GM21825 (cell line): ENCODE measurements at regions not wholly inside any gene's neighbourhood (a gene's known extent, or its start where the extent isn't known, plus 50 kb on each side); places are given as distances from the start of the nearest gene placed in this dataset.
"Not testable (repeated sequence)": the region's sequence is repeated elsewhere in the genome, so short reads cannot be mapped to it uniquely, and the experiment has no call there.

Experiments used
- ATAC-seq: cut with Tn5 transposase; IDR thresholded peaks from one replicate; pipeline ENCODE4 v1.9.1; 2021; ENCODE audit warnings: mild to moderate bottlenecking, moderate library complexity; ENCODE audit not compliant: unreplicated experiment

DNA sequence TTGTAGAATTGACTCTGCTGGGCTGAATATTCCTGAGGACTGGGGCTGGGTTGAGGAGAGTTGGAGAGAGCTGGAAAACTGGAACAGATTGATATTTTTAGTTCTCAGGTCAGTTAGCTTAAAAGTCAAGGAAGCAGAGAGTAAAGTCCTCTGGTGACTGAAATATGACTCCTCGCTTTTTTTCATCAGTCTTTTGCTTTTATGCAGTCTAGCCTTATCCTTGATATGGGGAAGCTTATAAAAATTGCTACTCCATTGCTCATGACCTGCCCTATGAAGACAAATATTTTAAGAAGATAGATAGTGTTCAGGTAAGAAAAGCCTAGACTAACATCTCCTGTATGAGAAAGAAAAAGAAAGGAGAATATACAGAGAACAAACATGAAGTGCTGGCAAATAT is 152.7 kb downstream of the C4orf33 start:
- ATAC-seq = no peak

DNA sequence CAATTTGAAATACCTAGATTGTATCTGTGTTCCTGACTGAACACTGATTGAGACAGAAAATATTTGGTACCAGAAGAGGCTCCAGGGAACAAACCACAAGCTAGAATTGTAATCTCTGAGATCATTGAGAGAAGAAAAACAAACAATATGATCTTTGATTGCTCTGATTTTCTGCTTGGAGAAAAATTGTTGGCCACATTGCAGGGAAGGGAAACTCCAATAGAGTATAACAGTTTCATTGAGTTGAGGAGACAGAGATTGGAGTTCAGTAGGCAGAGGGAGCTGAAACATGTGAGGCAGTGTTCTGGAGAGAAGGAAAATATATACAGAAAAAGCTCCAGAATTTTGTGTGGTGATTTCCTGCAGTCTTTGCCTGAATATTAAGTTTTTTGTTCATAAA is 158.2 kb downstream of the C4orf33 start:
- ATAC-seq = no peak

GRCh38 chr4:129254526-129254925 is 158.6 kb downstream of the C4orf33 start:
- no peak for ATAC-seq

DNA sequence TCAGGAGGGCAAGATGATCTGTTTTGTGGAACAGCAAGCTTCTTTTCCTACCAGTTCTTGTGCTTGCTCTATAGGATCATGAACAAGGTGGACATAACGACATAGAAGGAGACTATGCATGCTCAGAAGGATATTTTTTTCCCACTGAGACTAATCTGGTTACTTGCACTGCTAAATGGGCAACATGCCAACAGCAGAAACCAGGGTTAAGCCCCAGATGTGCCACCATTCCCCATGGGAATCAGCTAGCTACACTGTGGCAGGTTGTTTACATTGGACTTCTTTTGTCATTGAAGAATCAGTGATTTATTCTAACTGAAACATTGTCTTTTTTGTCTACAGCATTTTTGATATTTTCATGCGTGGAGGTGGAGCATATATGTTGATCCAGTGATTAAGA is 165.6 kb downstream of the C4orf33 start:
- ATAC-seq = no peak

DNA sequence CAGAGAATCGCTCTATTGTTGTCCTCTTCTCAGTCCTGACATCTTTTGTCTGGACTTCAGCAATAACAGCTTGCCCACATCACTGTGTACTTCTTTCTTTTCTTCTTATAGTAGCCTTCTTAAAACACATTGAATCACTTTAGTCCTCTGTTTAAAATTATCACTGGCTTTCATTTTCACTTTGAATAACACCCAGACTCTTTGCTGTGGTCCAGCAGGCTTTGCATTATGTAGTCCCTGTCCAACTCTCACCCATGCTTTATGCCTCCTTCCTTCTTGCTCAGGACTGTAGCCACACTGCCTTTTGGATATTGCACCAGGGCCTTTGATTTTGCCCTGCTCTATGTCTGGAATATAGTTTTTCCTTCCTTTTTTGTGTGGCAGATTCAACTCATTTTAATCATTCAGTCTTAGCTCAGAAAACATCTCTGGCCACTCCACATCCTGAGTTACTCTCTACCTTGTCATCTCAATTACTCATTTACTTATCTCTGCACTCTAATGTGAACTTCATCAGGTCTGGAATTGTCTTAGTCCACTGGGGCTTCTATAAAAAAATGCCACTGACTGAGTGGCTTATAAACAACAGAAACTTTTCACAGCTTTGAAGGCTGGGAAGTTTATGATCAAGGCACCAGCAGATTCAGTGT is 168.2 kb downstream of the C4orf33 start:
- ATAC-seq = peak; percentile 97

DNA sequence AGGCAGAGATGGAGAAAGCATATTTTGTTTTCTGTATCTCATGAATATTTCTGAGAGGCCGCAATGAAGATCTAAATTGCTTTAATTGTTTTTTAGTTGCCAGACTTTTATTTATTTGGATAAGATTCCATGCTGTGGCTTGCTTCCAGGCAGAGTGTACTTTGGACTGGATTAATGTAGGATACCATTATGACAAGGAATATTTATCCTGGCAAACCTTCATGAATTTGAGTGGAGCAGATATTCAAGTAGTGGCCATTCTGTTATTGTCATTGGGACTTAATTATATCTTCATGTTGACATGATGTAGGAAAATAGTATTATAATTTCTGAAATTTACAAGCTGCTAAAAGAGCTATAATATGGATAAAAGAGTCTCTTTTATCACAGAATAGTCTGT is 182.9 kb downstream of the C4orf33 start:
- ATAC-seq = no peak

DNA sequence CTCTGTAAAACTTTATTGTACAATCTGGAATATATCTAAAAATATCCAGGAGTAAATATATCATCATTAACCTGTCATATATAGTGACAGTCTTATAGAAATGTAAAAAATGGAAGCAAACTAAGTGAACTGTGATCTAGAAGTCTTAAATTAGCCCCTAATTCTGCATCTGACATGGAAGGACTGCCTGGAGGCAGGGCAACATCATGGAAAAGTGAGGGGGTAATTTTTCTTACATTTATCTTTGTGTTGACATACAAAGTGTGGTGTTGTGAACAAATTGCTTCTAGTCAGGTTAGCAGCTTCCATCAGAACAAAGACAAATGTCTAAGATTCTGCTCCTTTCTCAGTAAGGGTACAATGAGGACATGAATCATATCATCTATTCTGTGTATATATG is 186.3 kb downstream of the C4orf33 start:
- no peak for ATAC-seq

DNA sequence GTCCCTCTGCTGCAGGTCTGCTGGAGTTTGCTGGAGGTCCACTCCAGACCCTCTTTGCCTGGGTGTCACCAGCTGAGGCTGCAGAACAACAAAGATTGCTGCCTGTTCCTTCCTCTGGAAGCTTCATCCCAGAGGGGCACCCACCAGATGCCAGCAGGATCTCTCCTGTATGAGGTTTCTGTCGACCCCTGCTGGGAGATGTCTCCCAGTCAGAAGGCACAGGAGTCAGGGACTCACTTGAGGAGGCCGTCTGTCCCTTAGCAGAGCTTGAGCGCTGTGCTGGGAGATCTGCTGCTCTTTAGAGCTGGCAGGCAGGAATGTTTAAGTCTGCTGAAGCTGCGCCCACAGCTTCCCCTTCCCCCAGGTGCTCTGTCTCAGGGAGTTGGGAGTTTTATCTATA is 196.2 kb downstream of the C4orf33 start:
- ATAC-seq = not testable (repeated sequence)

DNA sequence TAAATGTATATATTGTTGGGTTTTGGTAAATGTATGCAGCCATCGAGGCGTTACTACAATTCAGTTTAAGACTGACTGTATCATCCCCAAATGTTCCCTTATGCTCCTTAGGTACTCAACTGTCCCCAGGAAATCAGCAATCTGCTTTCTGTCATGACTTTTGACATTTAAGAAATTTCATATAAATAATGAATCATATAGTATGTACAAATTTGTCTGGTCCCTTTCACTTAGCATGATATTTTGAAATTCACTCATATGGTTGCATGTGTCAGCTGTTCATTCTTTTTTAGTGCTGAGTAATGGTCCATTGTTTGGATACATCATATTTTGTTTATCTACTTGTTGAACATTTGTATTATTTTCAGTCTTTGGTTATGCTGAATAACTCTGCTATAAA is 218.8 kb downstream of the C4orf33 start:
- no peak for ATAC-seq

GRCh38 chr4:129322920-129323319 is 227.0 kb downstream of the C4orf33 start:
- ATAC-seq = no peak

DNA sequence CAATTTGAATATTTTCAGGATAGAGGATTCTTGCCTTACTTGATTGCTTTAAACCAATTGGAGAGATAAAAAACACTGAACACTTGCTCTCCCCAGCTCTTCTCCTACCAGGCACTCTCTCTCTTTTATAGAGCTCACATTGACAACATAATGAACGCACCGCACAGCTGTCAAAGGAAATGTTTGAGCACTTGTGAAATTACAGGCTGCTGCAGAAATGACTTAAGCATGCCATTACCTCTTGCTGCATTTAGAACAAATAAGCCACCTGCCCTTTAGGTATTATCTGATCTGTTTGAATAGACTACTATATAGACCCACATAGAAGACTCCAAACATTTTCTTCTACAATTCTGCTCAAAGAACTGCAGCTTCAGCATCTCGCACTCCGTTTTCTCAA is 227.7 kb downstream of the C4orf33 start:
- no peak for ATAC-seq

DNA sequence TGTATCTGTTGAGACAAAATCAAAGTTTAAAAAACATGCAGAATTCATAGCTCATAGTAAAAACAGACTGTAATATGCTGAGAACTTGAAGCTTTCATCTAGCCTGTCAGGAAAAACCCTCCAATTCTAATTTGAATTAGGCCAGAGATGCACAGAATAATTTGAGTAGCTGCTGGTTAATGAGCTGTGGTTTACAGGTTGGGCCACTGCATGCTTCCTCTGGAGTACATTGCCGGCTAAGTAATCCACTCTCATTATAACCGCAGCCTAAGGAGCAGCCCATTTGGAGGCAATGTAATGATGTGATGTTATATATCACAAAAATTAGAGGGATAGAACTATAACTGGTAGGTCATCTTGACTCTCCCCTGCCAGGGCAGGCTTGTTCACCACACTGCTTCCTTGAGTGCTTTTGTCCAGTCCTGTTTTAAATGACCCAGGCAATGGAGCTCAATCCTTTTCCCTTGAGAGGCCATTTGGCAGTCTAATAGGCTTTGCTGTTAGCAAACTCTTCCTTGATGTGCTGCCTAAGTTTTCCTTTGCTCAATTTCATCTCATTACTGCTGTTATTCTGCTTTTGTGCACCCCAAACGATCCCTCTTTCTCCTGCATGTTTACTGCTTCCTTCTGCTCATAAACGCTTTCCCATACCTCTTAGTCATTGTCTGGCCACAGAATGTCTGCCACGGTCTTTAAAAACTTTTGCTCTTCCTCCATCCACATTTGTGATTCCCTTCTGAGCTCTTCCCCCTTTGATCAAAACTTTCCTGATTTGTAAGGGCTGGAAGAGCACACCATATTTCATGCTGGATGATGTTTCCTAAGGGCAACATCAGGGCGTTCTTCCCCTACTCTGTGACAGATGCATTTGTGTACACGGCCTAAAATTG is 230.9 kb downstream of the C4orf33 start:
- ATAC-seq = no peak

GRCh38 chr4:129327637-129328036 is 231.7 kb downstream of the C4orf33 start:
- no peak for ATAC-seq

DNA sequence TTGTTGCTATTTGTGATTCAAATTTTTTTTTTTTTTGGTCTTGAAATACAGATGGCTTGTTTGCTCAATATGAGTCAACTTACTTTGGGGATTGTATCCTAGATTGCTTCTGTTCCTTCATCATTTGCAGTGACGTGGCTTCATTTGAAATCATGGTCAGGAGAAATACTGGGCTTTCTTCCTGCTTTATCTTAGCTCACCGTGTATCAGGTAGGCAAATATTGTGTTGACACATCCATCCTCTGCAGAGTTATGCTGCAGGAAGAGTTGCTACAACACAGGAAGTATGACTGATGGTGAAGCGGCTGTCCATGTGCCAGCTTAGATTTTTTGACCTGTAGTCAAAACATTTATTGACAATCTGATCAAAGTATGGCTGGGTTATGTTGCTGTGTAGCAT is 232.2 kb downstream of the C4orf33 start:
- no peak for ATAC-seq

- no peak for ATAC-seq
These were observed 238.2 kb downstream of the C4orf33 start for GRCh38 chr4:129334136-129334535.

GRCh38 chr4:129335276-129335675 is 239.3 kb downstream of the C4orf33 start:
- no peak for ATAC-seq

DNA sequence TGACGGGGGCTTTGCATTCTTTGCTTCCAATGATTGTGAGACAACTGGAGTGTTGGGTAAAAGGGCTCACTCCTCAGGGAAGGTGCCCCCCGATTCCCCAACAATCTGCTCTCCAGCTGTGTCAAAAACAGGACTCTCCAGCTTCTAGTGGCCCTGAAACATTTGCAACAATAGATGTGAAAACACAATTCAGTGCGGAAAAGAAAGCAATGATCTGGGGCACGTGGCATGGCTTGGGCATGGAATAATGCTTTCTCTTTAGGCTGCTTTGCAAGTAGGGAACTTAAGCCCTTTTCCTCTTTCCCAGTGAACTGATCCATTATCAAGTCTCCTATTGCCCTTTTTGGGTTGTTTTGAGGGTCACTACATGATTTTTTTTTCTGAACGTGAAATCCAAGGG is 239.9 kb downstream of the C4orf33 start:
- no peak for ATAC-seq

DNA sequence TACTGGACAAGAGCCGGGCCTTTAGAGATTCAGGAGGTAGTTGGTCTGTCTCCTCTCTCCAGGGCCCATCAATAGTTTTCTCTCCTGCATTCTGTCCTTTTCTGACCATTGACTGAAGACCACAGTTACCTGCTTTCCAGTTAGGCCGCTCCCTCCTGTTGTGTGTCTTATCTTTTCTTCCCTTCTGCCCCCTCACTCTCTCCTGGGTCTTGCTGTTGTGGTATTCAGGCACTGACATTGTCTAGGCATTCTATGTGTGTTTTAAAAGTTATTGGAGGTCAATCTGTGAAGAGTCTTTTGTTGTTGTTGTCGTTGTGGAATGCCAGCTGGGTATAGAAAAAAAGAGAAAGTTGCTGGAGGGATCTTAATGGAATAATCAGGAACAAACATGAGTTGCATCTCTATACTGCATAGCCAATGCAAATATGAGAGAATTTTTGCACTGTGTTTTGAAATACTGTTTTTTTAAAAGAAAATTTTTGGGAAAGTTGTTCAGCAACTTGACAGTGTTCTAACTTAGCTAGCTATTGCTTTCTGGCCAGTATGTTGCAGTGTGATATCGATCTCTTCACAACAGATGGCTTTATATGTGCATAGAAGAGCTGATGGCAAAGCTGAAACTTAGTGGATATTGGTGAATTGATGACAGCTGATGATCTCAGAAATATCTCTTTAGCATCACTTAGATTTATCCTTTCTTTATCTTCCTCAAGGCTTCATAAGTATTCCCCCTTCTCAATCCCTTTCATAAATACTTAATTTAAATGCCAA is 240.7 kb downstream of the C4orf33 start:
- no peak for ATAC-seq

DNA sequence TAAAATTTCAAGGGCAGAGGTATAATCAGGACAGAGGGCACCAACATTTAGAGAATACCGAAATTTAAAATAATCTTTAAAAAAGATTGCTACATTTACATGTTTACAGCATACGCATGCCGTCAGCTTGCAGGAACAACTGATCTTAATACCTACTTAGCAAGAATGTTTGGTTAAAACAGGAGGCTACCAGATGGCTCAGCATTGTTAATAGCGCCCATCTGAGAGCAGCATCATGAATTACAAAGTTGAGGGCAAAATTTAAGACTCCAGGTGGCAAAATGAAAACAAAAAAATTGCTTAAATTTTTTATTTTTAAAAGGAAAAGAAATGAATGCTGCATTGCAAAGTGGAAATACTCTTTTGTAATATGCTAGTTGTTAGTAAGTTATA is 241.3 kb downstream of the C4orf33 start:
- no peak for ATAC-seq

DNA sequence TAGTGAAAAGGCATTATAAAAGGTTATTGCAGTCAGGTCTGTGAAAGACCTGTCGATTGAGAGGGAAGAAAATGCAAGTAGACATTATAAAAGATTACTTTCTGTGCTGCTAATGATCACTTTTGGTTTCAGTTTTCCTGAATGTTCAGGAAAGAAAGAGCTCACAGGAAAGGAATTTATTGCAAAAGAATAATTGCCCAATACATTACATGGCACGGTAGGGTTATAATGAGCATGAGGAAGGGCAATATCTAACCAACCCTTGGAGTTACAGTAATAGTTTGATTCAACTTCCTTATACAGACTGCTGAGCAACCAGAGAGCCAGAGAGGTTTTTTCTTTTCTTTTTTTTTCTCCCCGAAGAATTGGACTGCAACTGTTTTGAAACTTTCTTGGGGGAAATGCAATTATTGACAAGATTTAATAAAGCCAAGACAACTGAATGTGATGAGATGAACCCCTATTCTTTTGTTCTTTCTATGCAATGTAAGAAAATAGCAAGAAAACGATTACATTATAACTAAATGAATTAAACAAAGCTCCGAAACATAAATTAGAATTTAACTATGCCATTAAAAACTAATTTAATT is 247.0 kb downstream of the C4orf33 start:
- no peak for ATAC-seq

- no peak for ATAC-seq
These were observed 248.1 kb downstream of the C4orf33 start for GRCh38 chr4:129344058-129344457.
